ENCODE measurements at regions not wholly inside any gene's neighbourhood (a gene's known extent, or its start where the extent isn't known, plus 50 kb on each side); places are given as distances from the start of the nearest gene placed in this dataset.

- H3K36me3 ChIP-seq (ENCODE audit: low read length): no peaks in the 10 kb centered on the region
- H3K27me3 ChIP-seq (ENCODE audit: low read length): no peaks in the 10 kb centered on the region
- no peak overlapping the region for H3K4me2 ChIP-seq (ENCODE audit: low read depth, low read length, poor library complexity, severe bottlenecking)
- H2AFZ ChIP-seq (ENCODE audit: low read depth, low read length, severe bottlenecking): no peak overlapping the region
- no peaks in the 10 kb centered on the region for H3K79me2 ChIP-seq (ENCODE audit: insufficient read depth, low read length)
- no peak overlapping the region for H3K4me3 ChIP-seq (ENCODE audit: insufficient read depth, low read length, poor library complexity, severe bottlenecking)
- H3K27ac ChIP-seq (ENCODE audit: low read depth, low read length): no peak overlapping the region
- no peaks in the 10 kb centered on the region for H4K20me1 ChIP-seq (ENCODE audit: low read depth, low read length)
- TF ChIP-seq CTCF (IDR thresholded peaks at IDR 0.05; ENCODE audit: insufficient read depth, low read length, poor library complexity, severe bottlenecking) (no peak), EZH2phosphoT487 (conservative IDR thresholded peaks at IDR 0.05; ENCODE audit: low read length) (no peak)
- no peaks in the 10 kb centered on the region for H3K9me3 ChIP-seq (ENCODE audit: insufficient read depth, low read length)
- no peak overlapping the region for H3K9ac ChIP-seq (ENCODE audit: low read length)
- H3F3A ChIP-seq (ENCODE audit: insufficient read depth): no peaks in the 10 kb centered on the region
- no peaks in the 10 kb centered on the region for H3K9me2 ChIP-seq (replicated peaks; ENCODE audit: insufficient read depth, low read length)
Observed at GRCh38 chr20:7313047-7313446, 545.6 kb downstream of the BMP2 start.

- Histone ChIP-seq H3K9ac (ENCODE audit: low read length) (no peak overlapping the region), H3K4me3 (ENCODE audit: insufficient read depth, low read length, poor library complexity, severe bottlenecking) (no peak overlapping the region), H3K27ac (ENCODE audit: low read depth, low read length) (no peak overlapping the region), H3K4me2 (ENCODE audit: low read depth, low read length, poor library complexity, severe bottlenecking) (no peak overlapping the region), H3K27me3 (ENCODE audit: low read length) (no peaks in the 10 kb centered on the region), H3K9me2 (replicated peaks; ENCODE audit: insufficient read depth, low read length) (no peaks in the 10 kb centered on the region), H3F3A (ENCODE audit: insufficient read depth) (no peaks in the 10 kb centered on the region), H4K20me1 (ENCODE audit: low read depth, low read length) (no peaks in the 10 kb centered on the region), H3K79me2 (ENCODE audit: insufficient read depth, low read length) (no peaks in the 10 kb centered on the region), H2AFZ (ENCODE audit: low read depth, low read length, severe bottlenecking) (no peak overlapping the region), H3K36me3 (ENCODE audit: low read length) (no peaks in the 10 kb centered on the region), H3K9me3 (ENCODE audit: insufficient read depth, low read length) (no peaks in the 10 kb centered on the region)
- TF ChIP-seq EZH2phosphoT487 (conservative IDR thresholded peaks at IDR 0.05; ENCODE audit: low read length) (no peak), CTCF (IDR thresholded peaks at IDR 0.05; ENCODE audit: insufficient read depth, low read length, poor library complexity, severe bottlenecking) (no peak)
Observed at GRCh38 chr20:7323957-7324356, 556.5 kb downstream of the BMP2 start.

- Histone ChIP-seq H3F3A (ENCODE audit: insufficient read depth) (no peaks in the 10 kb centered on the region), H3K4me2 (ENCODE audit: low read depth, low read length, poor library complexity, severe bottlenecking) (no peak overlapping the region), H3K27ac (ENCODE audit: low read depth, low read length) (no peak overlapping the region), H2AFZ (ENCODE audit: low read depth, low read length, severe bottlenecking) (no peak overlapping the region), H4K20me1 (ENCODE audit: low read depth, low read length) (no peaks in the 10 kb centered on the region), H3K9me2 (replicated peaks; ENCODE audit: insufficient read depth, low read length) (no peaks in the 10 kb centered on the region), H3K9ac (ENCODE audit: low read length) (no peak overlapping the region), H3K36me3 (ENCODE audit: low read length) (no peaks in the 10 kb centered on the region), H3K9me3 (ENCODE audit: insufficient read depth, low read length) (no peaks in the 10 kb centered on the region), H3K27me3 (ENCODE audit: low read length) (no peaks in the 10 kb centered on the region), H3K79me2 (ENCODE audit: insufficient read depth, low read length) (no peaks in the 10 kb centered on the region), H3K4me3 (ENCODE audit: insufficient read depth, low read length, poor library complexity, severe bottlenecking) (no peak overlapping the region)
- no peak for TF ChIP-seq EZH2phosphoT487 (conservative IDR thresholded peaks at IDR 0.05; ENCODE audit: low read length)
- no peak for TF ChIP-seq CTCF (IDR thresholded peaks at IDR 0.05; ENCODE audit: insufficient read depth, low read length, poor library complexity, severe bottlenecking)
Observed at GRCh38 chr20:7327810-7328209, 560.3 kb downstream of the BMP2 start.

- TF ChIP-seq CTCF (IDR thresholded peaks at IDR 0.05; ENCODE audit: insufficient read depth, low read length, poor library complexity, severe bottlenecking): no peak
- TF ChIP-seq EZH2phosphoT487 (conservative IDR thresholded peaks at IDR 0.05; ENCODE audit: low read length): no peak
- H3K27me3 ChIP-seq (ENCODE audit: low read length): no peaks in the 10 kb centered on the region
- H2AFZ ChIP-seq (ENCODE audit: low read depth, low read length, severe bottlenecking): no peak overlapping the region
Observed at GRCh38 chr20:7330850-7331249, 563.4 kb downstream of the BMP2 start.

More at GRCh38 chr20:7330850-7331249, 563.4 kb downstream of the BMP2 start:
- H4K20me1 ChIP-seq (ENCODE audit: low read depth, low read length): no peaks in the 10 kb centered on the region
- no peak overlapping the region for H3K4me3 ChIP-seq (ENCODE audit: insufficient read depth, low read length, poor library complexity, severe bottlenecking)
- H3K27ac ChIP-seq (ENCODE audit: low read depth, low read length): no peak overlapping the region
- no peaks in the 10 kb centered on the region for H3K79me2 ChIP-seq (ENCODE audit: insufficient read depth, low read length)
- H3K4me2 ChIP-seq (ENCODE audit: low read depth, low read length, poor library complexity, severe bottlenecking): no peak overlapping the region
- H3K36me3 ChIP-seq (ENCODE audit: low read length): no peaks in the 10 kb centered on the region
- H3F3A ChIP-seq (ENCODE audit: insufficient read depth): no peaks in the 10 kb centered on the region
- no peaks in the 10 kb centered on the region for H3K9me2 ChIP-seq (replicated peaks; ENCODE audit: insufficient read depth, low read length)
- no peak overlapping the region for H3K9ac ChIP-seq (ENCODE audit: low read length)
- no peaks in the 10 kb centered on the region for H3K9me3 ChIP-seq (ENCODE audit: insufficient read depth, low read length)
